ENCODE measurements at regions not wholly inside any gene's neighbourhood (a gene's known extent, or its start where the extent isn't known, plus 50 kb on each side); places are given as distances from the start of the nearest gene placed in this dataset.
"Not testable (repeated sequence)": the region's sequence is repeated elsewhere in the genome, so short reads cannot be mapped to it uniquely, and the experiment has no call there.

DNA sequence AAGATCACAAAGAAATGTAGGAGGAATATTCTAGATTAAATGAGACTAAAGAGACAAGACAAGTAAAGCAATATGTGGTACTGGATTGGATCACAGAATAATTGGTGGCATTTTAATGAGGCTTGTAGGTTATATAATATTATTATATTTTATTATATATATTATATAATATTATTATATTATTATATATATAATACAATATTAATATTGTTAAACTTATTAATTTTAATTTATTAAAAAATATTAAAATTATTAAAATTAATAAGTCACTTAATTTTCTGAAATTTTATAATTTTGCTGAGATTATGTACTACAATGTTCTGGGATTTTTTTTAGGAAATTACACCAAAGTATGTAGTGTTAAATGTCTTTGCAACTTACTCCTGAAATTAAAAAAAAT, 311.9 kb downstream of the COL11A1 start:
- Histone ChIP-seq H3K27me3 (no peaks in the 10 kb centered on the region), H3K36me3 (replicated peaks; ENCODE audit: insufficient read depth, low read depth) (no peaks in the 10 kb centered on the region), H3K4me2 (no peak overlapping the region), H3K79me2 (no peaks in the 10 kb centered on the region), H3K4me1 (ENCODE audit: insufficient read depth) (no peaks in the 10 kb centered on the region), H3K4me3 (no peak overlapping the region), H3K9me2 (replicated peaks; ENCODE audit: insufficient read depth) (no peaks in the 10 kb centered on the region), H3K9me3 (ENCODE audit: low read depth) (no peaks in the 10 kb centered on the region), H2AFZ (no peak overlapping the region), H4K20me1 (ENCODE audit: insufficient read depth, poor library complexity, severe bottlenecking) (no peaks in the 10 kb centered on the region), H3K27ac (no peak overlapping the region)
- no peak for DNase-seq (ENCODE audit: low spot score)
- TF ChIP-seq EZH2 (IDR thresholded peaks at IDR 0.05; ENCODE audit: borderline replicate concordance) (no peak), EZH2phosphoT487 (IDR thresholded peaks at IDR 0.05; ENCODE audit: low read depth, severe bottlenecking, unreplicated experiment) (no peak)
- TF ChIP-seq, protein P1, sequence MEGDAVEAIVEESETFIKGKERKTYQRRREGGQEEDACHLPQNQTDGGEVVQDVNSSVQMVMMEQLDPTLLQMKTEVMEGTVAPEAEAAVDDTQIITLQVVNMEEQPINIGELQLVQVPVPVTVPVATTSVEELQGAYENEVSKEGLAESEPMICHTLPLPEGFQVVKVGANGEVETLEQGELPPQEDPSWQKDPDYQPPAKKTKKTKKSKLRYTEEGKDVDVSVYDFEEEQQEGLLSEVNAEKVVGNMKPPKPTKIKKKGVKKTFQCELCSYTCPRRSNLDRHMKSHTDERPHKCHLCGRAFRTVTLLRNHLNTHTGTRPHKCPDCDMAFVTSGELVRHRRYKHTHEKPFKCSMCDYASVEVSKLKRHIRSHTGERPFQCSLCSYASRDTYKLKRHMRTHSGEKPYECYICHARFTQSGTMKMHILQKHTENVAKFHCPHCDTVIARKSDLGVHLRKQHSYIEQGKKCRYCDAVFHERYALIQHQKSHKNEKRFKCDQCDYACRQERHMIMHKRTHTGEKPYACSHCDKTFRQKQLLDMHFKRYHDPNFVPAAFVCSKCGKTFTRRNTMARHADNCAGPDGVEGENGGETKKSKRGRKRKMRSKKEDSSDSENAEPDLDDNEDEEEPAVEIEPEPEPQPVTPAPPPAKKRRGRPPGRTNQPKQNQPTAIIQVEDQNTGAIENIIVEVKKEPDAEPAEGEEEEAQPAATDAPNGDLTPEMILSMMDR (IDR thresholded peaks at IDR 0.05; ENCODE audit: poor library complexity): no peak

DNA sequence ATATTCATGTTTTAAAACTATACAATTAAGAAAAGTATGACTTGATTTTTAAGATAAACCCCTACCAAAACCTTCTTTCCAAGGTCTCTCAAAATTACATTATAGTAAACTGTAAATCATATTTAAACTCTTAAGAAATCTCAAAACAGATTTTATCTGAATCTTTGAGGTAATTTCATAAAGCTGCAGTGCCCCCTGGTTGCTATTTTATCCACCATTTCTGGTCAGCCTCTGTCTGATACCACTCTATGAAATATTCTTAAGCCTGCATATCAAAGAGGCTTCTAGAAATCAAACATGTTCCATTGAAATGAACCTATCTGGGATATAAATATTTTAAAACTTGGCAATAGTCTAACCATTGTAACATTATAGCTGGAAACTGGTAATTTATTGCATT, 317.3 kb downstream of the COL11A1 start:
- H3K27ac ChIP-seq: no peak overlapping the region
- no peaks in the 10 kb centered on the region for H3K79me2 ChIP-seq
- TF ChIP-seq EZH2phosphoT487 (IDR thresholded peaks at IDR 0.05; ENCODE audit: low read depth, severe bottlenecking, unreplicated experiment): no peak
- no peak for TF ChIP-seq EZH2 (IDR thresholded peaks at IDR 0.05; ENCODE audit: borderline replicate concordance)
- TF ChIP-seq, protein P1 (IDR thresholded peaks at IDR 0.05; ENCODE audit: poor library complexity): peak; percentile 50
- H4K20me1 ChIP-seq (ENCODE audit: insufficient read depth, poor library complexity, severe bottlenecking): no peaks in the 10 kb centered on the region
- H2AFZ ChIP-seq: no peak overlapping the region
- DNase-seq (ENCODE audit: low spot score): no peak
- H3K9me3 ChIP-seq (ENCODE audit: low read depth): no peaks in the 10 kb centered on the region
- H3K4me2 ChIP-seq: no peak overlapping the region
- no peaks in the 10 kb centered on the region for H3K9me2 ChIP-seq (replicated peaks; ENCODE audit: insufficient read depth)
- no peak overlapping the region for H3K4me3 ChIP-seq
- H3K36me3 ChIP-seq (replicated peaks; ENCODE audit: insufficient read depth, low read depth): no peaks in the 10 kb centered on the region
- H3K27me3 ChIP-seq: no peaks in the 10 kb centered on the region
- H3K4me1 ChIP-seq (ENCODE audit: insufficient read depth): no peaks in the 10 kb centered on the region

- H3K9me3 ChIP-seq (ENCODE audit: low read depth); H3K4me1 ChIP-seq (ENCODE audit: insufficient read depth); H3K4me3 ChIP-seq; H2AFZ ChIP-seq; H3K27me3 ChIP-seq; H3K79me2 ChIP-seq; H3K9me2 ChIP-seq (replicated peaks; ENCODE audit: insufficient read depth); H4K20me1 ChIP-seq (ENCODE audit: insufficient read depth, poor library complexity, severe bottlenecking); H3K36me3 ChIP-seq (replicated peaks; ENCODE audit: insufficient read depth, low read depth); H3K27ac ChIP-seq; DNase-seq (ENCODE audit: low spot score); H3K4me2 ChIP-seq: not testable (repeated sequence)
- WGBS (ENCODE audit: low lambda C conversion rate, missing lambda C conversion rate): 65% methylated on average over 2 of the region's 2 CpGs
Observed at GRCh38 chr1:102789951-102790350, 318.4 kb downstream of the COL11A1 start.

- Histone ChIP-seq H3K36me3 (replicated peaks; ENCODE audit: insufficient read depth, low read depth) (no peaks in the 10 kb centered on the region), H3K79me2 (no peaks in the 10 kb centered on the region), H3K4me1 (ENCODE audit: insufficient read depth) (no peaks in the 10 kb centered on the region), H3K9me3 (ENCODE audit: low read depth) (no peaks in the 10 kb centered on the region), H3K27me3 (no peaks in the 10 kb centered on the region), H3K4me2 (no peak overlapping the region), H3K4me3 (no peak overlapping the region), H2AFZ (no peak overlapping the region), H4K20me1 (ENCODE audit: insufficient read depth, poor library complexity, severe bottlenecking) (no peaks in the 10 kb centered on the region), H3K27ac (no peak overlapping the region), H3K9me2 (replicated peaks; ENCODE audit: insufficient read depth) (no peaks in the 10 kb centered on the region)
- WGBS (ENCODE audit: low lambda C conversion rate, missing lambda C conversion rate): 81% methylated on average over 3 of the region's 3 CpGs
- no peak for TF ChIP-seq EZH2phosphoT487 (IDR thresholded peaks at IDR 0.05; ENCODE audit: low read depth, severe bottlenecking, unreplicated experiment)
- TF ChIP-seq, protein P1 (IDR thresholded peaks at IDR 0.05; ENCODE audit: poor library complexity): no peak
- no peak for TF ChIP-seq EZH2 (IDR thresholded peaks at IDR 0.05; ENCODE audit: borderline replicate concordance)
- no peak for DNase-seq (ENCODE audit: low spot score)
Observed at GRCh38 chr1:102783487-102783886, 324.8 kb downstream of the COL11A1 start.
